ENCODE measurements at regions not wholly inside any gene's neighbourhood (a gene's known extent, or its start where the extent isn't known, plus 50 kb on each side); places are given as distances from the start of the nearest gene placed in this dataset.

- H3K9me3 ChIP-seq: no peaks in the 10 kb centered on the region
- TF ChIP-seq CTCF (IDR thresholded peaks at IDR 0.05): no peak
- TF ChIP-seq POLR2A (IDR thresholded peaks at IDR 0.05): no peak
- H3K4me3 ChIP-seq: no peak overlapping the region
- no peak for ATAC-seq
- no peaks in the 10 kb centered on the region for H3K4me1 ChIP-seq
- H3K27ac ChIP-seq: no peak overlapping the region
- intact Hi-C loops (cut with DNase I): no loop called here
- no peaks in the 10 kb centered on the region for H3K27me3 ChIP-seq
- WGBS, 2 donors: 64 to 67% methylated on average over 4 of the region's 4 CpGs
- H3K36me3 ChIP-seq (replicated peaks in 1 of 2; ENCODE audit: insufficient read depth in 1 of 2, low read depth in 2 of 2): no peaks in the 10 kb centered on the region
- DNase-seq: no peak
These were observed 98.7 kb upstream of the LHX8 start for GRCh38 chr1:75035536-75035935.

- no peak for ATAC-seq
- no peaks in the 10 kb centered on the region for H3K36me3 ChIP-seq (replicated peaks in 1 of 2; ENCODE audit: insufficient read depth in 1 of 2, low read depth in 2 of 2)
- no peak overlapping the region for H3K27ac ChIP-seq
- intact Hi-C loops (cut with DNase I): no loop called here
- WGBS, 2 donors: 35 to 46% methylated on average over 2 of the region's 2 CpGs
- no peak overlapping the region for H3K4me3 ChIP-seq
- no peaks in the 10 kb centered on the region for H3K27me3 ChIP-seq
- no peak for DNase-seq
- no peaks in the 10 kb centered on the region for H3K9me3 ChIP-seq
- no peaks in the 10 kb centered on the region for H3K4me1 ChIP-seq
- TF ChIP-seq CTCF (IDR thresholded peaks at IDR 0.05) (no peak), POLR2A (IDR thresholded peaks at IDR 0.05) (no peak)
These were observed 81.0 kb upstream of the LHX8 start for GRCh38 chr1:75053207-75053606.

GRCh38 chr1:75058424-75058823, 75.8 kb upstream of the LHX8 start:
- intact Hi-C loops (cut with DNase I): no loop called here
- Histone ChIP-seq H3K27me3 (no peaks in the 10 kb centered on the region), H3K36me3 (replicated peaks in 1 of 2; ENCODE audit: insufficient read depth in 1 of 2, low read depth in 2 of 2) (no peaks in the 10 kb centered on the region), H3K4me3 (no peak overlapping the region), H3K27ac (no peak overlapping the region), H3K9me3 (no peaks in the 10 kb centered on the region), H3K4me1 (no peaks in the 10 kb centered on the region)
- no peak for DNase-seq
- no peak for ATAC-seq
- TF ChIP-seq CTCF (IDR thresholded peaks at IDR 0.05): no peak
- no peak for TF ChIP-seq POLR2A (IDR thresholded peaks at IDR 0.05)

DNA sequence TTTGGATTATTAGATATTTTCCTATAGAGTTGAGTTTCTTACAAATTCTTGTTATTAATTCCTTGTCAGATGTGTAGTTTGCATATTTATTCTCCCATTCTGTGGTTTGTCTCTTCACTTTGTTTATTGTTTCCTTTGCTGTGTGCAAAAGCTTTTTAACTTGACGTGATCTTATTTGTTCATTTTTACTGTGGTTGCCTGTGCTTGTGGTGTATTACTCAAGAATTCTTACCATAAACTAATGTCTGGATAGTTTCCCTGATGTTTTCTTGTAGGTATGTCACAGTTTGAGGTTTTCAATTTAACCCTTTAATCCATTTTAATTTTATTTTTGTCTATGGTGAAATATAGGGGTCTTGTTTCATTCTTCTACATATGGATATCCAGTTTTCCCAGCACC, 72.1 kb upstream of the LHX8 start:
- no peak overlapping the region for H3K27ac ChIP-seq
- H3K4me1 ChIP-seq: no peaks in the 10 kb centered on the region
- intact Hi-C loops (cut with DNase I): no loop called here
- no peak overlapping the region for H3K4me3 ChIP-seq
- H3K9me3 ChIP-seq: no peaks in the 10 kb centered on the region
- H3K36me3 ChIP-seq (replicated peaks in 1 of 2; ENCODE audit: insufficient read depth in 1 of 2, low read depth in 2 of 2): no peaks in the 10 kb centered on the region
- no peak for DNase-seq
- H3K27me3 ChIP-seq: no peaks in the 10 kb centered on the region
- no peak for ATAC-seq
- 46 to 50% methylated on average over 1 of the region's 1 CpG for WGBS, 2 donors
- TF ChIP-seq POLR2A (IDR thresholded peaks at IDR 0.05) (no peak), CTCF (IDR thresholded peaks at IDR 0.05) (no peak)

- Histone ChIP-seq H3K27me3 (no peaks in the 10 kb centered on the region), H3K27ac (no peak overlapping the region), H3K9me3 (no peaks in the 10 kb centered on the region), H3K4me1 (no peaks in the 10 kb centered on the region), H3K4me3 (no peak overlapping the region), H3K36me3 (replicated peaks in 1 of 2; ENCODE audit: insufficient read depth in 1 of 2, low read depth in 2 of 2) (no peaks in the 10 kb centered on the region)
- ATAC-seq: no peak
- no peak for DNase-seq
- TF ChIP-seq CTCF (IDR thresholded peaks at IDR 0.05) (no peak), POLR2A (IDR thresholded peaks at IDR 0.05) (no peak)
- intact Hi-C loops (cut with DNase I): no loop called here
- WGBS, 2 donors: 36 to 67% methylated on average over 1 of the region's 1 CpG
These were observed 66.2 kb upstream of the LHX8 start for GRCh38 chr1:75067975-75068374.
